Brain microvascular endothelial cell (primary cell): ENCODE measurements at regions not wholly inside any gene's neighbourhood (a gene's known extent, or its start where the extent isn't known, plus 50 kb on each side); places are given as distances from the start of the nearest gene placed in this dataset.
"Not testable (repeated sequence)": the region's sequence is repeated elsewhere in the genome, so short reads cannot be mapped to it uniquely, and the experiment has no call there.

Experiments
- DNase-seq: peaks from one replicate; pipeline ENCODE4 v3.0.0-alpha.2; 2020
- H3K27ac ChIP-seq: fragments of 250-450 bp; sonication (Bioruptor Pico); 2 replicates; pipeline ENCODE4 v1.5.1; 2020; ENCODE audit warnings: mild to moderate bottlenecking, moderate library complexity
- H3K27me3 ChIP-seq: fragments of 250-450 bp; sonication (Bioruptor Pico); replicated peaks from 2 replicates; pipeline ENCODE4 v1.5.1; 2020; ENCODE audit warnings: mild to moderate bottlenecking
- H3K36me3 ChIP-seq: fragments of 250-450 bp; sonication (Bioruptor Pico); replicated peaks from 2 replicates; pipeline ENCODE4 v1.5.1; 2020; ENCODE audit warnings: mild to moderate bottlenecking
- H3K4me3 ChIP-seq: 2 replicates; pipeline ENCODE4 v1.5.1; 2011; ENCODE audit warnings: low read depth, mild to moderate bottlenecking, control low read depth, low read length, moderate library complexity
- in situ Hi-C: cut with HindIII; loops from 2 replicates; pipeline ENCODE4 v1.10.0; 2017; ENCODE audit warnings: low sequenced_read_pairs, low pct_ligation_motif_present
- TF ChIP-seq, protein P1 (sequence below): IDR thresholded peaks from 2 replicates; pipeline ENCODE4 v1.5.1; 2011; ENCODE audit warnings: low read depth, mild to moderate bottlenecking, moderate library complexity, low read length, control low read depth, inconsistent platforms; ENCODE audit errors: missing control alignments

DNA sequence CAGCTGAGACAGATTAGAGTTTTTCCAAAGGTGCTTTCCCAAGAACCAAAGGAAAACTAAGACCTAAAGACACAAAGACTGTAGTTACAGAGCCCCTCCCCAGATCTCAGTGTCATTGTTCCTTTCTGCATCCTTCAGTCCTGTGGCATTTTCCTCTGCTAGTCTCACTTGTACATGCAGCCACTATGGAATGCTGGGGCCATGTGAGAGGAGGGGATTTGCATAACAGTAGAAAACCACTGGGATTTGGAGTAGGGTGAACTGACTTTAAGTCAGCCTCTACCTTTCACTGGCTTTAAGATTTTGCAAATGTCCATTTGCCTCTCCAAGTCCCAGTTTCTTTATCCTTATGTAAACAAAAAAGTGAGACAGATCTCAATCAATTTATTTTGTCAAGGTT, 119.4 kb upstream of the F3 start:
- H3K36me3 ChIP-seq = no peaks in the 10 kb centered on the region
- no peak for DNase-seq
- TF ChIP-seq, protein P1, sequence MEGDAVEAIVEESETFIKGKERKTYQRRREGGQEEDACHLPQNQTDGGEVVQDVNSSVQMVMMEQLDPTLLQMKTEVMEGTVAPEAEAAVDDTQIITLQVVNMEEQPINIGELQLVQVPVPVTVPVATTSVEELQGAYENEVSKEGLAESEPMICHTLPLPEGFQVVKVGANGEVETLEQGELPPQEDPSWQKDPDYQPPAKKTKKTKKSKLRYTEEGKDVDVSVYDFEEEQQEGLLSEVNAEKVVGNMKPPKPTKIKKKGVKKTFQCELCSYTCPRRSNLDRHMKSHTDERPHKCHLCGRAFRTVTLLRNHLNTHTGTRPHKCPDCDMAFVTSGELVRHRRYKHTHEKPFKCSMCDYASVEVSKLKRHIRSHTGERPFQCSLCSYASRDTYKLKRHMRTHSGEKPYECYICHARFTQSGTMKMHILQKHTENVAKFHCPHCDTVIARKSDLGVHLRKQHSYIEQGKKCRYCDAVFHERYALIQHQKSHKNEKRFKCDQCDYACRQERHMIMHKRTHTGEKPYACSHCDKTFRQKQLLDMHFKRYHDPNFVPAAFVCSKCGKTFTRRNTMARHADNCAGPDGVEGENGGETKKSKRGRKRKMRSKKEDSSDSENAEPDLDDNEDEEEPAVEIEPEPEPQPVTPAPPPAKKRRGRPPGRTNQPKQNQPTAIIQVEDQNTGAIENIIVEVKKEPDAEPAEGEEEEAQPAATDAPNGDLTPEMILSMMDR = no peak
- H3K4me3 ChIP-seq = no peak overlapping the region
- in situ Hi-C loops = no loop called here
- no peaks in the 10 kb centered on the region for H3K27me3 ChIP-seq
- H3K27ac ChIP-seq = no peak overlapping the region

DNA sequence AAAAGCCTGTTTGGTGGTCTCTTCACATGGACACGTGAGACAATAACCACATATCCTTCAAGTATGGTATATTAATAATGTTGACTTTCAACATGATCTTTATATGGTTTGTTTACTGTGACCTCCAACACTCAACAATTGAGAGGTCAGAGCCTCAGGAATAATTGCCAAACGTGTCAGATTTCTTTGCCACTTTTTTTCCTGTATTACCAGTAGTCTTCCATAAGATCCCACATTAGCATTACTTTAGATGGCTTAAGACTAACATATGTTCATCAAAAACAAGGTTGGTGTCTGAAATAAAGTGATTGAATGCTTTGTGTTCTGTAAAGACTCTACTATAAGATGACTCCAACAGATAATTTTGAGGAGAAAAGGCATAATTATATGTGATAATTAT, 118.7 kb upstream of the F3 start:
- TF ChIP-seq, protein P1 = no peak
- Histone ChIP-seq H3K36me3 (no peaks in the 10 kb centered on the region), H3K4me3 (no peak overlapping the region), H3K27me3 (no peaks in the 10 kb centered on the region), H3K27ac (no peak overlapping the region)
- in situ Hi-C loops = no loop called here
- no peak for DNase-seq

DNA sequence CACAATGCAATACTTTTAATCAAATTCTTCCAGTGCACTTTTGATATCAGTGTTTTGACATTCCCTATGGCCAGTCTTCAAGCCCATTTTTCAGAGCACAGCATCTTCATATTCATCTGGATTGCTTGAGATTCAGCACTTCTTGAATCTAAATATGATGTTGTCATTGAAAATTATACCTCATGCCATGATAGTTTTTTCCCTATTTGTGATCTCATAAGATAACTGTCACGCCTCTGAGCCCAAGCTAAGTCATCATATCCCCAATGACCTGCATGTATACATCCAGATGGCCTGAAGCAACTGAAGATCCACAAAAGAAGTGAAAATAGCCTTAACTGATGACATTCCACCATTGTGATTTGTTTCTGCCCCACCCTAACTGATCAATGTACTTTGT, 117.6 kb upstream of the F3 start:
- H3K27me3 ChIP-seq, H3K36me3 ChIP-seq, H3K27ac ChIP-seq, in situ Hi-C loops, H3K4me3 ChIP-seq, DNase-seq: not testable (repeated sequence)

DNA sequence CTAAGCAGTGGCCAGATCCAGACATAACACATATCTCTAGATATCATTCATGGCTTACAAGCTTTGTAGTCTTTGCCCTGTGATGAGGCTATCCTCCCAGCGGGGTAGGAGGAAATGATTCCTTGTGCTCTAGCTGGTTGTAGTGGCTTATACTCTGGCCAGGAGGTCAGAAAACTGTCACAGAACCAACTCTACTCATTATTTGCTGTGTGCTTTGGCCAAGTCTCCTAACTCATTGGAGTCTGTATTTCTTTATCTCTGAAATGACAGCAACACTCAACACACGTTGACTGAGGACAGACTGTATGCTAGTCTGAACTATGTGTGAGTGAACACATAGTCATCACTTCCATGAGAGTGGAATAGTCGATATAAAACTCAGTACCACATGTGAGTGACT, 116.7 kb upstream of the F3 start:
- Histone ChIP-seq H3K4me3 (no peak overlapping the region), H3K27ac (peak overlapping the region; percentile 56), H3K27me3 (no peaks in the 10 kb centered on the region), H3K36me3 (no peaks in the 10 kb centered on the region)
- peak; percentile 78 for DNase-seq
- in situ Hi-C loops = no loop called here
- TF ChIP-seq, protein P1 = no peak

DNA sequence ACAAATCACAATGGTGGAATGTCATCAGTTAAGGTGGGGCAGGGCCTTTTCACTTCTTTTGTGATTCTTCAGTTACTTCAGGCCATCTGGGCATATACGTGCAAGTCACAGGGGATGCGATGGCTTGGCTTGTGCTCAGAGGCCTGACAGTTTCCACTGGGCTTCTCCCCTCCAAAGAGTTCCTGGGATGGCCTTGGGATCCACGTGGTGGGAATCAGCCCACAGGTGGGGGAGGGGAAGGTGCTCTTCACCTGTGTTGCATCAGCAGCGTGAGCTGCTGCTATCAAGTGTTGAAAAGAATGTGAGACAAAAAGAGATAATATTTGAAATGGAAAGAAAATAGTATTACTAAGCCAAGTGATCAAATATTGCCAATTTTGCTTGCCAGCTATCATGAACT, 116.2 kb upstream of the F3 start:
- in situ Hi-C loops, DNase-seq, H3K27me3 ChIP-seq, H3K4me3 ChIP-seq, H3K36me3 ChIP-seq: not testable (repeated sequence)
- peak overlapping the region; percentile 56 for H3K27ac ChIP-seq

DNA sequence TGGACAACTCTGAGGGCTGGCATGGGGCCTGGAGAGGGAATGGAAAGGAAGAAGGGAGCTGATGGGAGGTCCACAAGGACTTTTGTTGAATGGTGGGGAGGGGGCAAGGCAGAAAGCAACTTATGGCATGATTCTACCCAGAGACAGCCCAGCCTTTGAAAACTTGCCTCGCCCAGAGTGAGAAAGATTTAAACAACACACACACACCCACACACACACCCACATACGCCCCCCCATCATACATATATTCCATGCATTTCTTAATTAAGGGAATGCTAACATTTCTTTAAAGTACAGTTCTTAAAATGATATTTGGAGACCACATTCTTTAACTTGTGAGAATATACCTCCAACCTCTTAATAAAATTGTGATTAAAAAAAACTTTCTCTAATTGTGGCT, 115.4 kb upstream of the F3 start:
- DNase-seq = no peak
- Histone ChIP-seq H3K27me3 (no peaks in the 10 kb centered on the region), H3K4me3 (no peak overlapping the region), H3K36me3 (no peaks in the 10 kb centered on the region), H3K27ac (no peak overlapping the region)
- in situ Hi-C loops = no loop called here
- TF ChIP-seq, protein P1 = no peak

DNA sequence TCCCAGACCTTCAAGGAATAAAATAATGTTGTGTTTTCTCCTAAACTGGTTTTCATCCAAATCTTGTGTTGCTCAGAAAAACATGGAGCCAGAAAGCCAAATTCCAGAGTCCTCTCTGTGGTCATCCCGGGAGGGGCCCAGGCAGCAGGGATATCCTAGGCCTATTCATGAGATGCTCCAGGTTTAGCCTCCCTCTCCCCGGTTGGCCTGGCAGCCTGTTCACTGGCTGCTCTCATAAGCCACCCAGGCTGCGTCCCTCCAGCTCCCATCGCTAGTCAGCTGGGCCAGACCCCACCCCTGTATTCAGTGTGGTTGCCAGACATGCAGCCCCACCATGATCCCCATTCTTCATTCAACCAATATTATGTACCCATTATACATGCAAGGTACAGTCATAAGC, 113.4 kb upstream of the F3 start:
- TF ChIP-seq, protein P1 = no peak
- Histone ChIP-seq H3K4me3 (no peak overlapping the region), H3K27ac (no peak overlapping the region), H3K36me3 (no peaks in the 10 kb centered on the region), H3K27me3 (no peaks in the 10 kb centered on the region)
- in situ Hi-C loops = no loop called here
- no peak for DNase-seq
